HG02885 (cell line): ENCODE measurements at regions not wholly inside any gene's neighbourhood (a gene's known extent, or its start where the extent isn't known, plus 50 kb on each side); places are given as distances from the start of the nearest gene placed in this dataset.
A peak's percentile ranks its signal among the peaks of the same experiment; 100 is the strongest.

Source experiments
- ATAC-seq: cut with Tn5 transposase; IDR thresholded peaks from one replicate; pipeline ENCODE4 v1.9.1; 2021; ENCODE audit warnings: mild to moderate bottlenecking; ENCODE audit not compliant: unreplicated experiment, poor library complexity

GRCh38 chr2:211049321-211050018 lies 493.1 kb downstream of the CPS1 start:
- peak; percentile 45 for ATAC-seq

GRCh38 chr2:211055438-211055837 lies 499.0 kb downstream of the CPS1 start:
- ATAC-seq = no peak

GRCh38 chr2:211061612-211062296 lies 505.4 kb downstream of the CPS1 start:
- no peak for ATAC-seq

GRCh38 chr2:211062297-211062612 lies 505.9 kb downstream of the CPS1 start:
- no peak for ATAC-seq

DNA sequence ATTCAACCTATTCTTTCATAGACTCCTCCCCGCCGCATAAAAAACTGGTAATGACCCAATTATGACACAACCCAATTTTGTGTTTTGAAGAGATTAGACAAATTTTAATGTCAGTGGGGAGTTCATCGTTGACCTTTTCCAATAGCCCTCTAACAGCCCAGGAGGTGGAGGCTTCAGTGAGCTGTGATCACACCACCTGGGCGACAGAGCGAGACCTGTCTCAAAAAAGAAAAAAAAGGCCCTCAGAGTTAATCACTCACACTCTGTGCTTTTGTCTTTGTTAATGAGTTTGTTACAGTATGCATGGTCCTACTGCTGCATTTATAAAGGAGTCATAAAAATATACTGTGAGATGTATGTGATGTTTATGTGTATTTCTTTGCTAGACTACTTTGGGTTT lies 510.6 kb downstream of the CPS1 start:
- ATAC-seq = no peak

- ATAC-seq = no peak
These were observed 511.8 kb downstream of the CPS1 start for GRCh38 chr2:211068108-211068780.

DNA sequence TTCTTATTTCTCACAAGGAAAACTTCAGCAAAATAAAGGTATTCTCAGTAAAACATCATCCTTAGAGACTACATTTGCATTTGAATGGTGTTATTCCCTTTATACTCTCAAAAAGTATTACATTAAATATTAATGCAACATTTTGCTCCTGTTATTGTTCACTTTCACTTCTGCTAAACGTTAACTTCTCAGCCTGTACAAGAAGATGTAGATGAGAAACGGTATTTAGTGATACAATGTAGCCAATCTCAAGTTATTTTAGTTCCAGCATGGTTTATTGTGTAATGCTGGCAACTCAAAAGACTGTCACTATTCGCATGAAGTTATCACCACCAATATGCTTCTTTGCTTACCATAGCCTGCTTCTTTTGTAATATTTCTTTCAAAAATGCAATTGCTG lies 514.1 kb downstream of the CPS1 start:
- ATAC-seq = no peak

DNA sequence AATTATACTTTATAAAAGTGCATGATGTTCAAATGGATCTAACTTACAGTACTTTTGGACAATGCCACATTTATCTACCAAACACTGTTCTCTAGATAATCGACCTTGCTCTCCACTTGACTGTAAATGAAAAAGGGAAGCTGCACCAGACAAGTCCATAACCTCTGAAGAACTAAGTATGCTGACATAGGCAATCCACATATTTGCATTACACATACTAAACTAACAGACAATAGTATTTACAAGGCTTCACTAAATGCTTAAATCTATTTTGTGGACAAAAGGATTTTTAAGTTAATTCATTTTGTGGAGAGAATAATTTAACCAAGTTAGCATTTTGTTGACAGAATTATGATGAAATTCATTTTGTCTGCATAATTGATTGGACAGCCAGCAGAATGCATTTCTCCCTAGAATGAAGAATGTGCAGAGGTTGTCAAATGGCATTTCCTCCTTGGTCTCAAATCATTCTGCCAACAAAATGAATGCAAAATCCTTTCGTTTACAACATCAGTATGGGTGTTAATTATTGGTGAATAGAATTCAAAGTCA lies 520.9 kb downstream of the CPS1 start:
- ATAC-seq = no peak

- no peak for ATAC-seq
These were observed 528.0 kb downstream of the CPS1 start for GRCh38 chr2:211084352-211084751.

DNA sequence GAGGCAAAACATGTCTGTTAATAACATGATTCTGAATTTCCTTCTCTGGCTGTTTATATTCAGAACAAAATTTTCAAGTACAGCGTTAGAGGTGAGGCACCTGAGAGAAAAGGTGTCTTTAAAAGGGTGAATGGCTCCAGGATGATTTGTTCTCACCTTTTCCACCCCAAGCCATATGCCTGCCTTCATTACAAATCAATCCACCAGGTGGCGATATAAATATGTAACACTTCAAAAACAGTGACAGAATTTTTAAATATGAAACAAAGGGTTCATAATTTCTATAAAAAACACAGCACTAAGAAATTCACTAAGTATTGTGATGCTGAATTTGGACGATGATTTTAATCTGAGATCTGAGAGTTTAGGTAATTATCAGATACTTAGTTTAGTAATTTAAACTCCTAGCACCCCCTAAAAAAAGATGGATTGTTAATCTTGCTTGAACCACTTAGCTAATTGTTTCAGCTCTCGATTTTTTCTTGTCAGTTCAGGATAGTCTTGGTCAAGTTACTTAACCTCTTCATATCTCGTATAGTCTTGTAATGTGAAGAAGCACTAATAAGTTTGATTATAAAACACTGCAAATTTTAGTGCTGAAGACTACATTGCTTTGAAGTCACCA lies 528.8 kb downstream of the CPS1 start:
- peak; percentile 67 for ATAC-seq

GRCh38 chr2:211086049-211086448 lies 529.6 kb downstream of the CPS1 start:
- ATAC-seq = no peak

GRCh38 chr2:211089127-211089526 lies 532.7 kb downstream of the CPS1 start:
- ATAC-seq = no peak

GRCh38 chr2:211093743-211094303 lies 537.4 kb downstream of the CPS1 start:
- peak; percentile 78 for ATAC-seq

- ATAC-seq = no peak
These were observed 547.6 kb downstream of the CPS1 start for GRCh38 chr2:211103989-211104388.

DNA sequence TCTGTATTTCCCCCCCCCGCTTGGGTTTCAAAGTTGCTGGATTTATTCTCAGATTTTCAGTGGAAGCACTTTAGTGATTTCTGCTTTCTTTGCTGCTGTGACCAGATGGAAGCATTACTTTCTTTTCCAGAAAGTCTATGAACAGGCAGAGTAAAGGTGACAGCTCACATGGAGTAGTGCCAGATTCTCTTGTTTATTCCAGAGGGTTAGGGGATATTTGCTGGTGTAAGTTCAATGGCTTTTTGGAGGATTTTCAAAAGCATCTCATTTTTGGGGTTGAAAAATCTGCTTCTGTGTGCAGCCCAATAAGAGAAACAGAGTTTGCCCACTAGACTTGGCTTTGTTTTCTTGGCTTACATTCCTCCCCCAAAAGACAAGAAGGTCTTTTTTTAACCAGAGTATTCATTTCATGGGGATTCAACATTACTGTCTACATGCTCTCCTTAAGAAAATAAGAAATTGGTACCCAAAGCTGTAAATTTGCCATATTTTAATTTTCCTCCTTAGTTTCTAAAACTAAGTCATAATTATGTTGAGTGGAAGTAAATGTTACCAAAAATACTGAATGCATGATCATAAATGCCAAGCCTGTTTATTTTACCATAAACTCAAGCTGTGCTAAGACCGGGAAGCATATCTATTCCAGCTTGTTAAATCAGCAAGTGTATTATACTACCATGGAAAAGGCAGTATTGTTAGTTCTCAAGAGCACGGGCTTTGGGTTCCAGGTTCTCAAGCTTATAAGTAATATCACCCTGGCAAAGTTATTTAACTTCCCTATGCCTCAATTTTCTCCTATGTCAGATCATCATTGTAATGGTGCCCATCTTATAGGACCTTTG lies 557.2 kb downstream of the CPS1 start:
- ATAC-seq = no peak

DNA sequence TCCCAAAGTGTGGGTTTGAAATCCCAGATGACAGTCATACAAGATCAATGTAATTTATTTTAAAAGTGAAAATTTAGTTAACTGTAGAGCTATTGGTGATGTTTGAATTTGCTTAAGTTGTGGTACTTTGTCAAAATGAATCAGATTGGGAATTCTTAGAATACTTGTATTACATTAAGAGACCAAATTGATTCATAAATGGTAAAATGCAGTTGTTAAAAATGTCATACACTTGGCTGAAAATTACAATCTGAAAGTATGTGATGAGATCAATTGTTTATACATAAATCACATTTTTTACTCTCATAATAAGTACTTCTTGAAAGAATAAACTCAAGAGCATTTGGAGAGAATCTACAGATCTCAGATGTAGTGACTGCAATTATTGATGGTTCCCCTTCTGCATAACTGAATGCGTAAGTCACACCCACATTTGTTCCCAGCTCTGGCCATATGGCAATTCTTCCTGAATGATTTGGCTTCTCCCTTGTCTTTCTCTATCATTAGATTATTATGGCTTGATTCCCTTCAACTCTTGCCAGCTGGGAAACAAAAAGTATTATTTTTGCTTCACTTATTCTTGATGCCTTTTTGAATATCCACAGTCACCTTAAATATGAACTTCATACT lies 558.5 kb downstream of the CPS1 start:
- no peak for ATAC-seq

- ATAC-seq = no peak
These were observed 560.6 kb downstream of the CPS1 start for GRCh38 chr2:211117026-211117425.

DNA sequence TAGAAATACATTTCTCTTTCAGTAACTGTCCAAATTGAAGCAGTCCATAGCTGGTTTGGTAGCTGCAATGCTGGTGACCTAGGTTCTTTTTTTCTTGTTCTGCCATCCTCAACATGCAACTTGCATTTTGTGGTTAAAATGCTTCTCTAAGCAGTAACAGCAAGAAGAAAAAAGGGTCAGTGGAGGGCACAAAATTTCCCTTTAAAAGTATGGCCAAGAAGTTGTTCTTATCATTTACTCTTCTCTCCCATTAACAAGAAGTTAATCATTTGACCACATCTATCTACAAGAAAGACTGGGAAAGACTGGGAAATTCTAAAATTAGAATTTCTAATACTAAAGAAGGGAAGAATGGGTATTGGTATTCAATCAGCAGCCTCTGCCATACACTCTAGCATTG lies 569.9 kb downstream of the CPS1 start:
- ATAC-seq = no peak

DNA sequence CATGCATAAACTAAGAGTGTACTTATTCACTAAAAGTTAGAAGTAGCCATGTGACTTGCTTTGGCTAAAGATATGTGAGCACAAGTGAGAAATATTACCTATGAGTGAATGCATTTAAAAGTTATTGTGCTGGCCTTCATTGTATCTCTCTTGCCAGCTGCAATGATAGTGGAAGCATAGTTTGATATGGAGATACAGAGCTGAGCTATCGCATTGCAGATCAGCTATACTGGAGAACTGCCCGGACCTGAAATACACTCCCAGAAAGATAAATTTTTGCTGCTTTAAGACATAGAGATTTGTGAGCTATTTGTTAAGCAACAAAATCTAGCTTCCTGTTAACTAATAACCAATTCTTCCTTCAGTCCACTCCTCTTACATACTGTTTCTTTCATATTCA lies 571.1 kb downstream of the CPS1 start:
- no peak for ATAC-seq
